Bone marrow (tissue), 2 donors: ENCODE measurements at regions not wholly inside any gene's neighbourhood (a gene's known extent, or its start where the extent isn't known, plus 50 kb on each side); places are given as distances from the start of the nearest gene placed in this dataset.
"Not testable (repeated sequence)": the region's sequence is repeated elsewhere in the genome, so short reads cannot be mapped to it uniquely, and the experiment has no call there.

Experiments
- DNase-seq, 2 donors: peaks; one replicate each; lab custom pipeline; 2025; lab: John Stamatoyannopoulos, UW

DNA sequence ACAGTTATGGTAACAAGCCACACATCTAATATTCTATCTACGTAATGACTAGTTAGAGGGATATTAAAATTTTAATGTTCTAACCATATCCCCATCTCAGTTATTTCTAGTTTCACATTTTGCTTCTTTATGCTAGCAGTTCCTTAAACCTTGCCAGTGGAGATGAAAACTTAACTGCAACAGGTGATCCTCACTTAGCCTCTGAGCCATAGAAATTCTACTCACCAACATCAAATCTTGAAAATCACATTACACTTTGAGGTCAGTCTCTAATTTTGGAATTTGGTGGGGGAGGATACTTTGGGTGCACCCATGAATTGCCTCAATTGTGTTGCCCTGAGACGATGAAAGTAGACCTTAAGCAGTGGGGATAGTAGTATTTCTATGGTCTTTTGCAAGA is 256.4 kb downstream of the GATA3 start:
- no peak for DNase-seq

DNA sequence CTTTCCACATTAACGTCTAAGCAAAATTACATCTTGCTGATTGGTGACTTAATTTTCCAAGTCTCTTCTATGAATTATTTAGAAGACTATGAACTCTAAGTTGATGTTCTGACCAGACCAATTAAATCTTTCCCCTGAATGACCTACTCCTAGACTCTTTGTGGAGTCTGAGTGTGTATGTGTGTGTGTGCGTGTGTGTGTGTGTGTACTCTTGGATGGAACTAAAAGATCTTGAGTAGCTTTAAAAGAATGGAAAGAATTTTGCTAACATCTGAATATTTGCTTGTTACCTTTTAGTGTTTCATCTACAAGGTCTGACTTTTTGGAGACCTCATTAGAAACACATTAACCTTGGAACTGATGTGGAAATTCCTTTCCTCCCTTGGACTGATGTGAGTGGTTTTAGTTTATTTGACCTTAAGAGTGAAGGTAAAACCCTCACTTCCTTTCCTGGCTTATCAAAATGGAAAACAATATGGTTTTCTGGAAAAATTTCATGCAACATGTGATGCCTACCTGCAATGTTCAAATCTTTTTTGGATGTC is 257.1 kb downstream of the GATA3 start:
- DNase-seq, result no peak

DNA sequence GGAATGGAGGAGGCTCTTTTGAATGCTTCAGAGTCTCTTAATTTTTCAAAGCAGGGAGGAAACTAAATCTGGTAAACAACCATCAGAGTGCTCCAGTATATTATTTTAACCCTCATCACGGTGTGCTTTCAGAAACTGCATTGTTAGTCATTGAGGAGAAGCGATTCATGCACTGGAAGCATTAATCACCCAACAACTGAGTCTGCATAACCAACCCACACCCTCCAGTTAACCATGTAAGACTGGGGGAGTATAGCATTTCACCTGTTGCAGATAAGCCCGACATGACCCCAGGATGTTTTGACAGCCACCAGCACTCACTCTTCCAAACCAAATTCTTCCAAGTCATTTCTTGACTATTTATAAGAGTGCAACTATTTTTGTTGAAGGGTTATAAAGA is 257.6 kb downstream of the GATA3 start:
- no peak for DNase-seq

DNA sequence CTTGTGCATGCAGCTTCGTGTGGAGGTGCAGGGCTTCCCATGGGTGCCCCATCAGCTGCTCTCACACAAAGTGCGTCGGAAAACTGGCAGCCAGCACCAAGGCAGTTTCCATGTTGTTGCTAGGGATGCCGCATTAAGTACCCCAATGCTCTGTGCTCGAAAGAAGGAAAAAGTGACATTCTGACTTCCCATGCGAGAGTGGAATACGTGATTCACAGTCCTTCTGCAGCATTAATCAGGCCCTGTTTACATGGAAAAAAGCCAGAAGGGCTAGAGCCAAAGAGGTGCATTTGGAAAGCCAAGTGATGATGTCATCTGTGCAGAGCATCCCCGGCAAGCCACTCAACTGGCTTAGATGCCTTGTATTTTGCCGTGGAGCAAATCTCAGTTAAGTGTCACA is 258.3 kb downstream of the GATA3 start:
- DNase-seq, result no peak

DNA sequence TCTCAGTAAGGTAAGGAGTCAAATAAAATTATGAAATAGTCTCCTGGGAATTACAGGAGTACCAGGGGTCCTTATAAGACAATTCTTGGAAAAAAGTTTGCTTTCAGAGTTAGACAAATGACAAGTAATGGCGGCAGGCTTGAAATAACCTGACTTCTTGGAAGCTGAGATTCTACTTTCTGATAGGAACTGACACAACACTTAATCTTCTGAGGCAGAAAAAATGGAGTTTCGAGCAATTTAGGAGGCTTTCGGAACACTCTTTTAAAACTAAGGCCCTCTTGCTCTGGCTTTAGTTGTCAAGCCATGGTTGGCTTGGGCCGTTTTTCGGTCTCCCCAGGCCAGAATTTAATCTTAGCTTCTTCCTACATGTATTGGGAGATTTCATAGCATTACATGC is 260.0 kb downstream of the GATA3 start:
- no peak for DNase-seq

DNA sequence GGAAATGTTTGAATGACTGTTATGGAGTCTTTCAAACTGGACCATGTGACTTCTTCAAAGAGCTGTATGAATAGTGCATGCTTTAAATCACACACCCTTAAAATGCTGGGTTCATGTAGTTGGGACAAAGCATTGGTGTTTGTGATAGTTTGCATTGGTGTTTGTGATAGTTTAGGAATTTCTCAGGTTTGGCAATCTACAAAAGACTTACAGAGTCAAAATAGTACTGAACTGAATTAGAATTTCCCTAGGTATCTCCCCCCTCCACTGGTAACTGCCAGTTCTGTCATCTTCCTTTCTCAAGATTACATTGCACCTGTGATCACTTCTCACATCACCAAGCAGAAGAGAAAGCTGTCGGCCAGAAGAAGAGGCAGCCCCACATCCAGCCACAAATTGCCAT is 261.1 kb downstream of the GATA3 start:
- DNase-seq, result no peak

DNA sequence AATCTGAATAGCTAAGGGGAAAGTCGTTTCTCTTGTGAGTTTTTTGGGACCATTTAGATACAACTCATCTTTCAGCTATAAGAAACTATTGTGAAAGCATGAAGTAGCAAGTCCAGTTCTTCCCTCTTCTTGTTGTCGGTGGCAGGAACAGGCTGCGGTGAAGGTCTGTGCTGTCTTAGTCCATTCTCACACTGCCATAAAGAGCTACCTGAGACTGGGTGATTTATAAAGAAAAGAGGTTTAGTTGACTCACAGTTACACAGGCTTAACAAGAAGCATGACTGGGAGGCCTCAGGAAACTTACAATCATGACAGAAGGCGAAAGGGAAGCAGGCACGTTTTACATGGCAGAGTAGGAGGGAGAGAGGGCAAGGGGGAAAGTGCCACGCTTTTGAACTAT is 261.8 kb downstream of the GATA3 start:
- DNase-seq, result no peak

DNA sequence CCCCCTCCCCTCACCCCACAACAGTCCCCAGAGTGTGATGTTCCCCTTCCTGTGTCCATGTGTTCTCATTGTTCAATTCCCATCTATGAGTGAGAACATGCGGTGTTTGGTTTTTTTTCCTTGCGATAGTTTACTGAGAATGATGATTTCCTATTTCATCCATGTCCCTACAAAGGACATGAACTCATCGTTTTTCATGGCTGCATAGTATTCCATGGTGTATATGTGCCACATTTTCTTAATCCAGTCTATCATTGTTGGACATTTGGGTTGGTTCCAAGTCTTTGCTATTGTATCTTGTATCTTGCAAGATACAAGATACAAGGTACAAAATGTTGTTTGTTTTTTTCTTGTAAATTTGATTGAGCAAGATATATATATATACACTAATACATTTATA is 263.9 kb downstream of the GATA3 start:
- not testable (repeated sequence) for DNase-seq

DNA sequence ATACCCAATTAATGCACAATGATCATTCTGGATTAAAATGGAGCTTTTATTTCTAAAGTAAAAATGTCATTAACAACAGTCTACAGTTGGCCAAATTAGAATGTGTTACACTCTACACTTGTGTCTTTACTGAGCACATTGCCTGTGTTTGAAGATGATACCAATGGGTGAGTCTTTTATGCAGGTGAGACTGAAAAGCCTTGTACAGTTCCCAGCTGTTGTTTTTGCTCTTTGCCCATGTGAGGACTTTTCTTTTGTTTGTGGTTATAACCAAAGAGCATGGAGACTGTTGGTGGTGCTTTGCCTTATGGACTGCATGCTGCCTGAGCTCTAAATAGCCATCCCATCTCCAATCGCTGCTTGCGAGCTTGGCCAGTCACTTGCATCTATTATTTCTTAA is 264.5 kb downstream of the GATA3 start:
- DNase-seq, result no peak

DNA sequence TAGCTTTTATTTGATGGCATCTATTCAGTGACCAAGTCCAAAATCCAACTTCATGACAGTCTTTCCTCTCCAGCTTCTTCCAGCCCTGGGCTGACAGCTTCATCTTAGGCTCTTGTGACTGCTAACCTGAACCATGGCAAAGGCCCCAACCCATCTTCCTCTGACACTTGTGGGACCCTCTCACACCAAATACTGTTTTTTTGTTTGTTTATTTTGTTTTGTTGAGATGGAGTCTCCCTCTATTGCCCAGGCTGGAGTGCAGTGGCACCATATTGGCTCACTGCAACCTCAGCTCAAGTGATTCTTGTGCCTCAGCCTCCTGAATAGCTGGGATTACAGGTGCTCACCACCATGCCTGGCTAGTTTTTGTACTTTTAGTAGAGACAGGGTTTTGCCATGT is 265.2 kb downstream of the GATA3 start:
- no peak for DNase-seq

DNA sequence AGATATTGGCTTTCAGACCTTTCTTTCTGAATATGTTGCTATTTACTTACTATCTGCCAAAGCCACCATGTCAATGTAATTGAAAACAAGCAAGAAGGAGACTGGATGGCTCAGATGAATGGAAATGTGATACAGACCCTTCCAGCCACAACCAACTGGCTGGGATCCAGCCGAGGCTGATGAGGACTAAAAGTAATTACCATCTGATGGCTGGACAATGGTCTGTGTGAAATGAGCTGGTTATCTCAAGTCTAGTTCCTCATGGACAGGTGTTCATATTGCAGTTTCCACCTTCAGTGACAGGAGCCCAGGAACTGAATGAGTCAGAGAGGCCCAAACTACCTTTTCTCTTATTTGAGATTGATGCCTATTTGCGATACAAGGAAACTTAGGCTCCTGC is 267.5 kb downstream of the GATA3 start:
- DNase-seq, result no peak

DNA sequence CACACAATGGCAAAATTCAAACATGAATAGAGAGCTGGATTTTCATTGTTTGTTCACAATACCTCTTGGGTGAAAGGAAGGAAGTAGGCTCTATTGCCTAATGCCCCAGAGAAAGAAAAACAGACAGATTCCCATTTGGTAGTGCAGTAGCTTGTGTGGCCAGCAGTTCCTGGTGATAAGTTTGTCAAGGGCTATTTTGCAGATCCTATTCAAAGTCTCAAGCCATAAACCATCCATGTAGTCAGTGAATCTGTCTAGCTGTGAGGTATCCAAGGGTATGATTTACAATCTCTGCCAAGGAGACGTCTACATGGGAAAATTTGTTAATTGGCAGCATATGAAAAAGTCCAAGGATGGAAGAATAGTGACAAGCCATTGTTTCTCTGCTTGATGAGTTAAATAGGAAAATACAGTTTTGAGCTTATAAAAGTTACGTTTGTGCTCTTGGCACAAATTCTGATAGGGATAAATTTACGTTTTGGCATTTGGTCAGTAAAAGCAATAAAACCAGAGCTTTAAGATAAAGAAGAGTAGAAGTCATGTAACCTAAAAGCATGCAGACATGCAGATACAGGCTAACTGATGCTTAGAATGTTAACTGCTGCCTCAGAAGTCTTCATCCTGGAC is 269.1 kb downstream of the GATA3 start:
- DNase-seq, result no peak

DNA sequence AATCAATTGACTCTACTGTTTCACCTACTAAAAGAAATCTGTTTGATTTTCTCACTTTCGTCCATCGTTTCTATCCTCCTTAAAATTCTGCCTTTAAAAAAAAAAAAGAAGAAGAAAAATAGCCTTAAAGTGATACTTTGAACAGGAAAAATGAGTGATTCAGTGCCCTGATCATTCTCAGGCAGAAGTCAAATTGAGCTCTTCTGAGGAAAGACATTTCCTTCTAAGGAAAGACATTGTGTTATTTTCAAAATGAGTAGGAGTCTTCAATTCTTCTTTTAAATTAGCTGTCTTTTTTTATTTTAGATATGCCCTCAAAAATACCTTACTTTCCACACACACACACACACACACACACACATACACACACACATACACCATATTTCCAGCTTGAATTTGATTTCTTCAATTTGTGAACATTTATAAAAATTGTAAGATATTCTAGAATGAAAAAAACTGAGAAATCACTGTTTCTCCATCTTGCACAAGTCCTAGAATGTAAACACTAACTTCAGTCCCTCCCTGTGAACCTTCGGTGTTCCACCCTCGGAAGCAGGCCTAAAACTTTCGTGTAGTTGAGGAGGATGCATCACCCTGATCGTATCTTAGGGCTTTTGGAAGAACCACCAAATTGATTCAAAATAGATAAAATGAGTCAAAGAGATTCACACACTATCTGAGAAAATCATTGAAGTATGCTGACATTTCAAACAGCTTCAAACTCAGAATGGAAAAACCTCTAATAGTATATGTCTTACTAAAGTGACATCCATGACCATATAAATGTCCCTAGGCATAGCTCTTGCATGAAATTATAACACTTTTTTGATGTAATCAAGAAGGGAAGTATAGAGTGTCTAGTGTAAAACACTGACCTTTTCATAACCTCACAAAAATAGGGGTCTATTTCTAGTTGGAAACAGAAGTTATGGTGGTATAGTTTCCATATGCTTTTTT is 270.8 kb downstream of the GATA3 start:
- no peak for DNase-seq

DNA sequence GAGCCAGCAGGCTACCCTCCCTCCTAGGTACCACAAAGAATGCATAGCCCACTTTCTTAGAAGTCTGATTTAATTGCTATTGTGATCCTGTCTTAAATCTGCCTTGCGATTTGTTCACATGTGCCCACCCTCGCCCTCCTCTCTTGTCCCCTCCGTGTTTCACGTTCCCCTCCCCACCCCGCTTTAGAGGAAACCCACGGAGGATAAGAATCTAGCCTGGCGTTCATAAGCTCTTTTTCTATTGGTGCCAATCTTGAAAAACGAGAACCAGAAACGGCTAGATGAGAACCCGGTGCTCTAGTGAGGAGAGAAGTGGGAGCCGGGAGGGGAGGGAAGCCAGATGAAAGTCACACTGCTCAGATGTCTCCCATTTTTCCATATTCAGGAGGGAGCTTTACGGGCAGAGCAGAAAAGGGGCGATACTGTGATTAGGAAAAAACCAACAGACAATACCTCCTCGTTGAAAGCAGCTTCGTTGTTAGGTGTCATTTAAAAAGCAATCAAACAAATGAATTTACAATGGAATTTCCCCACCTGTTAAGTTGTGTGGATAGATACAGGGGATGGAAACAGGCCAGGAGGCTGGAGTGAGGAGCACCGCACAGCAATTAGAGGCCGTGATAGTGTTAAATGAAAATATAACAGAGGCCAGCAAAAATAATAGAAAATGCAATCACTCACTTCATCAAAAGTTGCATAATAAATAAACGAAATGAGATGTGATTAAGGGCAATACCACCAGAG is 272.1 kb downstream of the GATA3 start:
- no peak for DNase-seq

DNA sequence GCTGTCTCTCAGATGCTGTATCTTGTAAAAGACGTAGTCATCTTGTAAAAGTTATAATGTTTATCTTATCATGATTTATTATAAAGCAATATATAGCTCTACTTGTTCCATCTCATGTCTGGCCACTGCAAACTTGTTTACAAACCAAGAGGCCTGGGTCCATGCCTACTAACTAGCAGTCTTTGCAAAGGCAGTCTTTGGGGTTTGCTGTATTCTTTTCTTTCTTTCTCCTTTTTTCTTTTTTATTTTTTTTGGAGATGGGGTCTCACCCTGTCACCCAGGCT is 272.6 kb downstream of the GATA3 start:
- no peak for DNase-seq

DNA sequence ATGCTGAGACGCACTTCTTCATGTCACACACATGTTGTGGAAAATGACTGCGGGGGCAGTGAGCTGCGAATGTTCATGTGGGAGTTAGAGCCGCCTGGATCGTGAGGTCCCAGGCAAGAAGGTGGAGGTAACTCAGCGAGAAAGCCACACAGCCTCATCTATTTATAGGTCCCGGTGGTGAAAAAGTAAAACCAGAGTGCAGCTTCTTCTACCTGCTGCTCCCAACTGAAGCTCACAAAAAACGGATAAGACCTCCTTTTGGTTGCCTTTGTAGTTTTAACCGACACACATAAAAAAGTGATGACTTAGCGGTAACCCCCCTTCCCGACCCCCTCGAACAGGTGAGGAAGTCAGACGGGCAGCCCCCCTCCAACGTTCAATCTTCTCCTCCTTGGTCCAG is 276.9 kb downstream of the GATA3 start:
- DNase-seq, result no peak

DNA sequence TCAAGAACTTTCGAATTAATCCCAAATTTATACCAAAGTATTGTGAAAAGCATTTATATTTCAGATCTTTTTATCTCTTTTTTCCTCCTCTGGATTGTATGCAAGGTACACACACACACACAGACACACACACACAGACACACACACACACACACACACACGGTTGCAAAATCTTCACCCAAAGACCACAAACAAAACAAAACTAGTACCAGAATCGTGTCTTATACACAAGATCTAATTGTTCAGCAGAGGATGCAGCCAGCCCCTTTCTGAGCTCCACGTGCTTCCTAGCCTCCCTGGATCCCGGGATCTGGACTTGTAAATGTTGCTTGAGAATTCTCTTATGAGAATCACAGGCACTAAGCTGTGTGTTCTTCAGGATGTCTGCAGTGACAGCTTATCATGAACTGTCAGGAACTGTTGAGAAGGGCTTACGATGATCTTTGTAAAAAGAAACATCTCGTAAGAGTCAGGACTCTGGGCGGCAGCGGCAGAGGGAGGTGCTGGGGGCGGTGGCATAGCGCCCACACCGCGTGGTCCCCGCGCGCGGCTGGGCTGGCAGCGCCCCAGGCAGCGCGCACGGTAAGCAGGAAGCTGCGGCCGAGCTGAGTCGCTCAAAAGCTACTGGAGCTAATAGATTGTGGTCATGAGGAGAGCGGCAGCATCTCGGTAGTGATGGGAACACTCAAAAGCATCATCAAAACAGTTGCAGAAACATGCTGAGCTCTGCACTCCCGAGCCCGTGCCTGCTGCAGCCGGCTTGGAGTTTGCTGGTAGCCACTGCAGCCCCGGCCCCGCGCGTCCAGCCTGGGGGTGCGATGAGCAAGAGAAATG is 277.6 kb downstream of the GATA3 start:
- no peak for DNase-seq

DNA sequence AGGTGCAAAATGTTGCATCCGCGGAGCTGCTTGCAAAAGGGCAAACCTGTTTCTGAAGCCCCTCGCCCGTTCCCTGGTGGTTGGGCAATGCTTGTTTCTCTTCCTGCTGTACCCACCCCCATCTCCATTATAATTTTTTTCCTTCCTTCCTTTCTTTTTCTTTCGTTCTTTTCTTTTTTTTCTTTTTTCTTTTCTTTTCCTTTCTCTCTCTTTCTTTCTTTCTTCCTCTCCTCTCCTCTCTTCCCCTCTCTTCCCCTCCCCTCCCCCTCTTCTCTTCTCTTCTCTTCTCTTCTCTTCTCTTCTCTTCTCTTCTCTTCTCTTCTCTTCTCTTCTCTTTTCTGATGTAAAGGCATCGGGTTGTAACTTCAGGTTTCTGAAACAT is 278.2 kb downstream of the GATA3 start:
- DNase-seq, result no peak

DNA sequence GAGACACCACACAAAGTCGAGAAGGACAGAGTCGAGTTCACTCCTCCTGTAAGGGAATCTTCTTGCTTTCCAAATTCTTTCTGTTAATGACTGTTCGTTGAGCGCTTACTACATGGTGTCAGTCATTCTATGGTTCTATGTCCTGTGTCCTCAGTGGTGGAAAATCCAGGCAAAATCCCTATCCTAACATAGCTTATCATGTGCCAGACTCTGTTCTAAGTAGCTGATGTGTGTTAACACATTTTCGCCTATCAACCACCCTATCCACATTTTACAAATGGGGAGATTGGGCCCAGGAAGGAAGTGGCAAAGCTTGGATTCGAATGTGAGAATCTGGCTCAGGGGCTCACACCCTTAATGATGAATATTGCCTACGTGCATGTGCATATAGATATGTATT is 280.1 kb downstream of the GATA3 start:
- DNase-seq, result no peak

DNA sequence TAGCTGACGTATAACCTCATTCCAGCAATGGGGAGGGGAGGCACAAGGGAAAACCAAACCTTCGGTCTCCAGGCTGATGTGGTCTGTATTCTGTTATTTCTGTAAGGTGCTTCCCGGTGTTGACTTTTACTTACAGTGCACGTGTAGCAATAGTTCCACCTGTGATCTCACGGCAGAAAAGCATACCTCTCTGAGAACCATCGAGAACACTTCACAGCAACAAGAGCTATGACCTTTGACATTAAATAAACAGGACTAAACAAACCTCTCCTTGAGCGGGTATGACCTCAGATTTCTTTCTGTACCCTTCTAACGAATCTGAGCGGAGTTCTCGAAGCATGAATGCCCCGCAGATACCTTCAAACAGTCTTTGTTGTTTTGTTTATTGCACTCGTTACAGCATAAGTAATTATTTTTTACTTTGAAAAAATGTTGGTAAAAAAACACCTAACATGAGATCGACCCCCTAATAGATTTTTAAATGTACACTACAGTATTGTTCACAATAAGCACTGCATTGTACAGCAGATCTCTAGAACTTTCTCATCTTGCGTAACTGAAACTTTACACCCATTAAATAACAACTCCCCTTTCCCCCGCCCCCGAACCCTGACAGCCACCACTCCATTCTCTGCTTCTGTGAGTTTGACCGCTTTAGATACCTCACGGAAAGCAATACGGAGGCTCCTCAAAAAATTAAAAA is 282.3 kb downstream of the GATA3 start:
- no peak for DNase-seq

DNA sequence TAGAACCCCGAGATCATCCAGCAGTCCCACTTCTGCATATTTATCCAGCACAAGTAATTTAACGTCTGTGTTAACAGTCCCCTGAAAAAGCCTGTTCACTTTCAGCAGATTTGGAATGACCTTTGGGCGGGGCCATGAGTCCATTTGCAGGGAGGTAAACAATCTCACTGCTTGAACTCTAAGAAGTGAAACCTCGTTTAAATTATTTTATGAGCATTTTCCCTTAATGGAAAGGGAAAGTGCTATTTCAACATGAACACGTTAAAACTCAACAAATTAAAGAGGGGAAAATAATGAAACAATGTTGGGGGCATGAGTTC is 282.8 kb downstream of the GATA3 start:
- no peak for DNase-seq
